IMR-90 (cell line): ENCODE measurements at regions not wholly inside any gene's neighbourhood (a gene's known extent, or its start where the extent isn't known, plus 50 kb on each side); places are given as distances from the start of the nearest gene placed in this dataset.
A peak's percentile ranks its signal among the peaks of the same experiment; 100 is the strongest.

ENCODE experiments used
- ATAC-seq: fragments of 200-7000 bp; cut with Tn5 transposase; 2 replicates; pipeline ENCODE4 v1.9.1; 2020; ENCODE audit warnings: low read depth, mild to moderate bottlenecking, moderate library complexity
- BruUV-seq: library from RNA; stranded (reverse); fragments of 400-500 nt; replicated peaks from 2 replicates; lab custom pipeline; 2021; lab: Mats Ljungman, UMichigan
- CTCF ChIA-PET: fragments of 300-600 bp; formaldehyde crosslinking; extraction: SDS; loops from one replicate; lab custom pipeline; 2021; ENCODE audit warnings: antibody characterized with exemption; lab: Yijun Ruan, JAX
- POLR2A ChIA-PET: fragments of 300-600 bp; sonication (Branson Sonifier 250); formaldehyde crosslinking; loops from one replicate; lab custom pipeline; 2022; ENCODE audit warnings: antibody characterized with exemption; ENCODE audit not compliant: unreplicated experiment; lab: Charles Lee
- DNase-seq: peaks from one replicate; pipeline ENCODE4 v3.0.0; 2013
- H2AFZ ChIP-seq: replicated peaks from 2 replicates; pipeline ENCODE3; 2013; ENCODE audit warnings: low read length, mild to moderate bottlenecking; ENCODE audit not compliant: poor library complexity
- H2AK5ac ChIP-seq: 2 replicates; pipeline ENCODE4 v1.6.1; 2013; ENCODE audit warnings: low read depth, low read length, inconsistent platforms
- H2AK9ac ChIP-seq: replicated peaks from 2 replicates; pipeline ENCODE3; 2013; ENCODE audit warnings: mild to moderate bottlenecking, low read depth, low read length, moderate library complexity; ENCODE audit not compliant: poor library complexity
- H2BK120ac ChIP-seq: 2 replicates; pipeline ENCODE4 v1.6.1; 2013; ENCODE audit warnings: low read depth, low read length, inconsistent platforms
- H2BK15ac ChIP-seq: 3 replicates; pipeline ENCODE4 v1.6.1; 2013; ENCODE audit warnings: low read depth, low read length, inconsistent platforms
- H2BK20ac ChIP-seq: 2 replicates; pipeline ENCODE4 v1.6.1; 2013; ENCODE audit warnings: low read depth, mild to moderate bottlenecking, inconsistent platforms, low read length, moderate library complexity
- H2BK5ac ChIP-seq: 2 replicates; pipeline ENCODE4 v1.6.1; 2013; ENCODE audit warnings: mild to moderate bottlenecking, low read depth, low read length, inconsistent platforms; ENCODE audit not compliant: poor library complexity, severe bottlenecking
- H3K14ac ChIP-seq: replicated peaks from 2 replicates; pipeline ENCODE4 v1.6.1; 2013; ENCODE audit warnings: low read depth, low read length, inconsistent platforms
- H3K18ac ChIP-seq: 2 replicates; pipeline ENCODE4 v1.6.1; 2013; ENCODE audit warnings: low read depth, low read length, control low read depth
- H3K23ac ChIP-seq: 2 replicates; pipeline ENCODE4 v1.6.1; 2013; ENCODE audit warnings: low read depth, low read length, inconsistent platforms
- H3K27ac ChIP-seq: 2 replicates; pipeline ENCODE4 v1.5.1; 2013; ENCODE audit warnings: mild to moderate bottlenecking, control low read depth, low read length; ENCODE audit not compliant: insufficient read depth
- H3K27me3 ChIP-seq: 2 replicates; pipeline ENCODE4 v1.6.1; 2013; ENCODE audit warnings: low read length; ENCODE audit not compliant: control insufficient read depth, insufficient read depth
- H3K36me3 ChIP-seq: 2 replicates; pipeline ENCODE4 v1.6.1; 2013; ENCODE audit warnings: low read length, mixed read lengths; ENCODE audit not compliant: control insufficient read depth, insufficient read depth
- H3K4ac ChIP-seq: 2 replicates; pipeline ENCODE4 v1.6.1; 2013; ENCODE audit warnings: low read depth, low read length, inconsistent platforms
- H3K4me1 ChIP-seq: 2 replicates; pipeline ENCODE4 v1.6.1; 2013; ENCODE audit warnings: low read length, mixed read lengths; ENCODE audit not compliant: control insufficient read depth, insufficient read depth
- H3K4me2 ChIP-seq: 2 replicates; pipeline ENCODE4 v1.6.1; 2013; ENCODE audit warnings: low read depth, mild to moderate bottlenecking, control low read depth, low read length, moderate library complexity
- H3K4me3 ChIP-seq: 2 replicates; pipeline ENCODE4 v1.5.1; 2013; ENCODE audit warnings: low read depth, mild to moderate bottlenecking, control low read depth, low read length, moderate library complexity; ENCODE audit not compliant: insufficient read depth
- H3K56ac ChIP-seq: 2 replicates; pipeline ENCODE4 v1.6.1; 2013; ENCODE audit warnings: low read length, inconsistent platforms; ENCODE audit not compliant: insufficient read depth; ENCODE audit errors: extremely low read depth
- H3K79me1 ChIP-seq, 2 experiments: 2 replicates each; pipeline ENCODE4 v1.6.1; 2013; ENCODE audit warnings: low read length in 2 of 2, inconsistent platforms in 1 of 2, low read depth in 1 of 2
- H3K9ac ChIP-seq: 2 replicates; pipeline ENCODE4 v1.6.1; 2013; ENCODE audit warnings: low read depth, low read length, control low read depth
- H3K9me1 ChIP-seq: 2 replicates; pipeline ENCODE4 v1.6.1; 2013; ENCODE audit warnings: low read length, inconsistent platforms; ENCODE audit not compliant: insufficient read depth
- H3K9me3 ChIP-seq: 2 replicates; pipeline ENCODE4 v1.6.1; 2013; ENCODE audit warnings: low read length; ENCODE audit not compliant: control insufficient read depth, insufficient read depth
- H4K20me1 ChIP-seq: 2 replicates; pipeline ENCODE4 v1.6.1; 2013; ENCODE audit warnings: low read length, inconsistent platforms; ENCODE audit not compliant: insufficient read depth
- H4K5ac ChIP-seq: 2 replicates; pipeline ENCODE4 v1.6.1; 2013; ENCODE audit warnings: mild to moderate bottlenecking, low read depth, low read length, control low read depth
- H4K8ac ChIP-seq, 2 experiments: 2 replicates each; pipeline ENCODE4 v1.6.1; 2013; ENCODE audit warnings: low read depth in 2 of 2, low read length in 2 of 2, control low read depth in 1 of 2, inconsistent platforms in 1 of 2
- H4K91ac ChIP-seq: 2 replicates; pipeline ENCODE4 v1.6.1; 2013; ENCODE audit warnings: low read depth, low read length, inconsistent platforms; ENCODE audit not compliant: insufficient read depth
- CEBPB ChIP-seq: IDR thresholded peaks from 2 replicates; pipeline ENCODE4 v1.6.1; 2012; ENCODE audit warnings: low read depth, low read length, improper control_type of control experiment
- CHD1 ChIP-seq: IDR thresholded peaks from 2 replicates; pipeline ENCODE4 v1.6.1; 2012; ENCODE audit warnings: low read depth, low read length, improper control_type of control experiment
- ELK1 ChIP-seq: fragments of 150-350 bp; IDR thresholded peaks from 2 replicates; pipeline ENCODE4 v1.6.1; 2016; ENCODE audit warnings: low read depth, mild to moderate bottlenecking, low read length, moderate library complexity, borderline replicate concordance
- FOS ChIP-seq: fragments of 150-350 bp; IDR thresholded peaks from 2 replicates; pipeline ENCODE4 v1.6.1; 2016; ENCODE audit warnings: low read depth, low read length
- SMC3 ChIP-seq: fragments of 150-350 bp; IDR thresholded peaks from 2 replicates; pipeline ENCODE4 v1.6.1; 2016; ENCODE audit warnings: low read depth, mild to moderate bottlenecking, antibody characterized with exemption, low read length, moderate library complexity
- dilution Hi-C: fragments of 300-500 bp; cut with HindIII; formaldehyde crosslinking; loops from one replicate; pipeline ENCODE4 v1.14.3; 2018; ENCODE audit warnings: low sequenced_read_pairs; ENCODE audit not compliant: unreplicated experiment
- in situ Hi-C: fragments of 300-500 bp; cut with MboI; formaldehyde crosslinking; loops from 3 replicates; pipeline ENCODE4 v1.14.3; 2019; ENCODE audit warnings: low sequenced_read_pairs, inconsistent platforms, mixed read lengths
- intact Hi-C: fragments of 100-400 bp; cut with micrococcal nuclease; formaldehyde crosslinking; loops from 2 replicates; pipeline ENCODE4 v1.10.0; 2022

DNA sequence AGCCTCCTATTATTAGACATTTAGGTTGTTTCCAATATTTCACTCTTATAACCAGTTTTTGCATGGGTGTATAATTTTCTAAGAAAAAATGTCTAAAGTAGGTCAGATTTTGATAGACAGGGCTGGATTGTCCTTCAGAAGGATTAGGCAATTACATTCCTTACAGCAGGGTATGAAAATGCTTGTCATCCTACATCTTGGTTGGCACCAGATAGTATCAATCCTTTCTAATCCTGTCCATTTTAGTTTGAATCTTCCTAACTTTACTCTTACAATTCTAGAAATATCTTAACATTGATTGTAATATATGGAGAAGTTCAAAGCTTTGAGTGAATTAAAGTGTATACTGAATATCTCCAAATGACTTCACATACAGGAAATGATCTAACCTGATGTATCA is 63.0 kb upstream of the ZBED5 start:
- no peak overlapping the region for H4K5ac ChIP-seq
- 0 out of 2 replicates have a peak, but pooled peaks cover 3% of the 10 kb centered on the region for H3K9me1 ChIP-seq
- no peak overlapping the region for H3K56ac ChIP-seq
- no peak overlapping the region for H3K14ac ChIP-seq
- H2AK9ac ChIP-seq = no peak overlapping the region
- ATAC-seq = no peak
- TF ChIP-seq ELK1 (no peak), CHD1 (no peak), FOS (no peak), CEBPB (0 out of 2 replicates have a peak, but pooled peaks have one; percentile 2), SMC3 (no peak)
- no peak overlapping the region for H3K27ac ChIP-seq
- no peak overlapping the region for H2BK15ac ChIP-seq
- H3K79me1 ChIP-seq = no peaks in the 10 kb centered on the region; a peak in 1 of 4 replicates
- no peaks in the 10 kb centered on the region for H3K36me3 ChIP-seq
- POLR2A ChIA-PET = no interaction called here
- H3K4me3 ChIP-seq = no peak overlapping the region
- intact Hi-C loops (no loop called here), in situ Hi-C loops (no loop called here), dilution Hi-C loops (no loop called here)
- H3K4me2 ChIP-seq = no peak overlapping the region
- H3K4ac ChIP-seq = no peak overlapping the region
- no peaks in the 10 kb centered on the region; the same call in 1 of the 2 replicates for H3K9me3 ChIP-seq
- H3K18ac ChIP-seq = no peak overlapping the region
- H2BK120ac ChIP-seq = no peak overlapping the region
- no peak for DNase-seq
- H4K8ac ChIP-seq = no peak overlapping the region
- no peak overlapping the region for H2AFZ ChIP-seq
- no TSS peak for BruUV-seq
- H3K9ac ChIP-seq = no peak overlapping the region
- no peaks in the 10 kb centered on the region for H4K20me1 ChIP-seq
- no peak overlapping the region for H2AK5ac ChIP-seq
- H3K4me1 ChIP-seq = no peaks in the 10 kb centered on the region; the same call in 1 of the 2 replicates
- H4K91ac ChIP-seq = no peak overlapping the region
- no peak overlapping the region for H3K23ac ChIP-seq
- H2BK5ac ChIP-seq = no peak overlapping the region
- no peak overlapping the region for H2BK20ac ChIP-seq
- CTCF ChIA-PET = interaction anchor here (0.6 kb wide), 2 partner anchors 10 to 13 kb away, joined by 3 read pairs; no protein-coding TSS in a partner anchor
- no peaks in the 10 kb centered on the region for H3K27me3 ChIP-seq
